Fibroblast of the aortic adventitia (primary cell): ENCODE measurements at regions not wholly inside any gene's neighbourhood (a gene's known extent, or its start where the extent isn't known, plus 50 kb on each side); places are given as distances from the start of the nearest gene placed in this dataset.

ENCODE experiments used
- DNase-seq: peaks from one replicate; pipeline ENCODE4 v3.0.0-alpha.2; 2010; ENCODE audit warnings: low read depth
- H3K4me3 ChIP-seq: 2 replicates; pipeline ENCODE4 v1.5.1; 2011; ENCODE audit warnings: low read depth, mild to moderate bottlenecking, control low read depth, low read length, moderate library complexity
- CTCF ChIP-seq: IDR thresholded peaks from 2 replicates; pipeline ENCODE4 v1.5.1; 2011; ENCODE audit warnings: mild to moderate bottlenecking, low read length, control low read depth, inconsistent platforms; ENCODE audit not compliant: insufficient read depth

- H3K4me3 ChIP-seq, result no peak overlapping the region
- peak; percentile 69 for DNase-seq
- TF ChIP-seq CTCF, result no peak
Observed at GRCh38 chr3:21294768-21295167, 456.2 kb downstream of the ZNF385D start.

GRCh38 chr3:21292971-21293370, 458.0 kb downstream of the ZNF385D start:
- TF ChIP-seq CTCF, result no peak
- no peak overlapping the region for H3K4me3 ChIP-seq

GRCh38 chr3:21290557-21290956, 460.5 kb downstream of the ZNF385D start:
- no peak for DNase-seq
- H3K4me3 ChIP-seq, result no peak overlapping the region
- peak; percentile 60 for TF ChIP-seq CTCF

More at GRCh38 chr3:21292971-21293370, 458.0 kb downstream of the ZNF385D start:
- no peak for DNase-seq

GRCh38 chr3:21274079-21274571, 476.9 kb downstream of the ZNF385D start:
- no peak overlapping the region for H3K4me3 ChIP-seq
- no peak for TF ChIP-seq CTCF
- peak; percentile 78 for DNase-seq

GRCh38 chr3:21273259-21274025, 477.6 kb downstream of the ZNF385D start:
- peak; percentile 86 for DNase-seq
- no peak for TF ChIP-seq CTCF
- H3K4me3 ChIP-seq, result no peak overlapping the region

GRCh38 chr3:21271606-21272016, 479.4 kb downstream of the ZNF385D start:
- TF ChIP-seq CTCF, result no peak

More at GRCh38 chr3:21271606-21272016, 479.4 kb downstream of the ZNF385D start:
- no peak for DNase-seq
- no peak overlapping the region for H3K4me3 ChIP-seq
